ENCODE measurements at regions not wholly inside any gene's neighbourhood (a gene's known extent, or its start where the extent isn't known, plus 50 kb on each side); places are given as distances from the start of the nearest gene placed in this dataset.

DNA sequence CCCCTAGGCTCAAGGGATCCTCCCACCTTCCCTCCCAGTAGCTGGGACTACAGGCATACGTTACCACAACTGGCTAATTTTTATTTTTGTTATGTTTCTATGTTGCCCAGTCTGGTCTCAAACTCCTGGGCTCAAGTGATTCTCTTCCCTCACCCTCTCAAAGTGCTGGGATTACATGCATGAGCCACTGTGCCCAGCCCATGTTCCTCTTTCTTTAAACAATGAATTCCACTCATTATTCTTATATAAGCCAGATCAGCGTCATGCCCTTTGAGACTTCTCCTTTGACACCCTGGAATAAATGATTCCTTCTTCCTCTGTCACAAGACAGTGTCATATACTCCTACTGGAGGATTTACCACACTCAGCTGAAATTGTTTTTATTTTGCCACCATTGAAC is 519.9 kb upstream of the SPRY2 start:
- no peak overlapping the region for H3K4me2 ChIP-seq
- H4K20me1 ChIP-seq (ENCODE audit: insufficient read depth): no peaks in the 10 kb centered on the region
- H3K79me2 ChIP-seq (ENCODE audit: insufficient read depth, low read depth): no peaks in the 10 kb centered on the region
- no peak overlapping the region for H3K4me3 ChIP-seq (IDR thresholded peaks at IDR 0.05; ENCODE audit: insufficient read depth, low read depth, low read length)
- no peaks in the 10 kb centered on the region for H3K36me3 ChIP-seq (ENCODE audit: insufficient read depth)
- no peaks in the 10 kb centered on the region for H3K4me1 ChIP-seq (ENCODE audit: low read depth, poor library complexity, severe bottlenecking)
- H3K9ac ChIP-seq: no peak overlapping the region
- TF ChIP-seq, protein P1, sequence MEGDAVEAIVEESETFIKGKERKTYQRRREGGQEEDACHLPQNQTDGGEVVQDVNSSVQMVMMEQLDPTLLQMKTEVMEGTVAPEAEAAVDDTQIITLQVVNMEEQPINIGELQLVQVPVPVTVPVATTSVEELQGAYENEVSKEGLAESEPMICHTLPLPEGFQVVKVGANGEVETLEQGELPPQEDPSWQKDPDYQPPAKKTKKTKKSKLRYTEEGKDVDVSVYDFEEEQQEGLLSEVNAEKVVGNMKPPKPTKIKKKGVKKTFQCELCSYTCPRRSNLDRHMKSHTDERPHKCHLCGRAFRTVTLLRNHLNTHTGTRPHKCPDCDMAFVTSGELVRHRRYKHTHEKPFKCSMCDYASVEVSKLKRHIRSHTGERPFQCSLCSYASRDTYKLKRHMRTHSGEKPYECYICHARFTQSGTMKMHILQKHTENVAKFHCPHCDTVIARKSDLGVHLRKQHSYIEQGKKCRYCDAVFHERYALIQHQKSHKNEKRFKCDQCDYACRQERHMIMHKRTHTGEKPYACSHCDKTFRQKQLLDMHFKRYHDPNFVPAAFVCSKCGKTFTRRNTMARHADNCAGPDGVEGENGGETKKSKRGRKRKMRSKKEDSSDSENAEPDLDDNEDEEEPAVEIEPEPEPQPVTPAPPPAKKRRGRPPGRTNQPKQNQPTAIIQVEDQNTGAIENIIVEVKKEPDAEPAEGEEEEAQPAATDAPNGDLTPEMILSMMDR (conservative IDR thresholded peaks at IDR 0.05; ENCODE audit: low read depth, low read length): no peak
- H3K27ac ChIP-seq: no peak overlapping the region
- H2AFZ ChIP-seq (ENCODE audit: low read depth): no peak overlapping the region
- no peaks in the 10 kb centered on the region for H3K27me3 ChIP-seq (ENCODE audit: insufficient read depth, low read depth)

DNA sequence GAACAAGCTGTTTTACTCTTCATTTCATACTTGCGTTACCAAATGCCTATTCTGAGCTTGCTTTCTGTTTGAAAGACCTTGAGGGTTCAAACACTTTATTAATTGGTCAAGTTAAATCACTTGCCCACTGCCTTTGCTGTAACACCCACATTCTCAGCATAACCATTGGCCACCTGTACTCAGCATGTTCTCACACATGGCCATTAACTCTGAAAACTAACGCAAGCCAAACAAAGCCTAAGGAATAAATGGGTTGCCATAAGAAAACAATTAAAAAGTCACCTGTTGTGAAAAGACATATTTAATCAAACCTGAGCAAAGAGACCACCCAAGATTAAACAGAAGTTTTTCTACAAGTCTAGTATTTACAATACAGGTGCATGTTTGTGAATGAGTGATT is 517.2 kb upstream of the SPRY2 start:
- Histone ChIP-seq H3K36me3 (ENCODE audit: insufficient read depth) (no peaks in the 10 kb centered on the region), H3K79me2 (ENCODE audit: insufficient read depth, low read depth) (no peaks in the 10 kb centered on the region), H2AFZ (ENCODE audit: low read depth) (no peak overlapping the region), H3K4me3 (IDR thresholded peaks at IDR 0.05; ENCODE audit: insufficient read depth, low read depth, low read length) (no peak overlapping the region), H4K20me1 (ENCODE audit: insufficient read depth) (no peaks in the 10 kb centered on the region), H3K9ac (no peak overlapping the region), H3K4me2 (no peak overlapping the region), H3K27me3 (ENCODE audit: insufficient read depth, low read depth) (no peaks in the 10 kb centered on the region), H3K27ac (no peak overlapping the region), H3K4me1 (ENCODE audit: low read depth, poor library complexity, severe bottlenecking) (no peaks in the 10 kb centered on the region)
- TF ChIP-seq, protein P1 (conservative IDR thresholded peaks at IDR 0.05; ENCODE audit: low read depth, low read length): no peak

DNA sequence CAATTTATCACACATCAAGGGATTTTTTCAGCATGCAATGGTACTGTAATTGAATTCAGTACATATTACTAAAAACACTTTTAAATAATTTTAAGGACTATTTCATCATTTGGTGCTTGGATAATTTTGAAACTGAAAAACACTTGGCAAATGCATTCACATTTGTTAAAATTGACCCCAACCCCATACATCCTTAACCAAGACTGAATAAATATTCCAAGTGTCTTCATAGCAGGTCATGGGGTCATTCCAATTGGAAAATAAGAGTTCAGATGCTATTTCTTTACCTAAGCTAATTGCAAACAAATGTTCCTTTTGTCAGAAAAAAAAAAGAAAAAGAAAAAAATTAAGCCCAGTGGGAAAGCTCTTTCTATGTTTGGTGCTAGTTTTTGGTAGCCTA is 516.4 kb upstream of the SPRY2 start:
- H3K4me2 ChIP-seq: no peak overlapping the region
- TF ChIP-seq, protein P1 (conservative IDR thresholded peaks at IDR 0.05; ENCODE audit: low read depth, low read length): no peak
- H3K9ac ChIP-seq: no peak overlapping the region
- no peaks in the 10 kb centered on the region for H3K36me3 ChIP-seq (ENCODE audit: insufficient read depth)
- H3K79me2 ChIP-seq (ENCODE audit: insufficient read depth, low read depth): no peaks in the 10 kb centered on the region
- H3K27ac ChIP-seq: no peak overlapping the region
- no peaks in the 10 kb centered on the region for H4K20me1 ChIP-seq (ENCODE audit: insufficient read depth)
- H2AFZ ChIP-seq (ENCODE audit: low read depth): no peak overlapping the region
- H3K4me3 ChIP-seq (IDR thresholded peaks at IDR 0.05; ENCODE audit: insufficient read depth, low read depth, low read length): no peak overlapping the region
- no peaks in the 10 kb centered on the region for H3K27me3 ChIP-seq (ENCODE audit: insufficient read depth, low read depth)
- no peaks in the 10 kb centered on the region for H3K4me1 ChIP-seq (ENCODE audit: low read depth, poor library complexity, severe bottlenecking)

DNA sequence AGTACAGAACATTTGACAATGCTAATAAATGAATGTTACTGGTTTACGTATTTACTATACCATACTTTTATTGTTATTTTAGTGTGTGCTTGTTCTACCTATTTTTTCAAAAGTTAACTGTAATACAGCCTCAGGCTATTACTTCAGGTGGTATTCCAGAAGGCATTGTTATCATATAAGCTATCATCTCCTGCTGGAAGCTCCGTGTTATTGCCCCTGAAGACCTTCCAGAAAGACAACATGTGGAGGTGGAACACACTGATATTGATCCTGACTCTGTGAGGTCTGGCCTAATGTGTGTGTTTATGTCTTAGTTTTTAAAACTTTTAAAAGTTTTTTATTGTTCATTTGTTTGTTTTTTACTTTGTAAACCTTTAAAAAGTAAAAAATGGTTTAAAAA is 509.8 kb upstream of the SPRY2 start:
- H3K27me3 ChIP-seq (ENCODE audit: insufficient read depth, low read depth): no peaks in the 10 kb centered on the region
- H3K4me3 ChIP-seq (IDR thresholded peaks at IDR 0.05; ENCODE audit: insufficient read depth, low read depth, low read length): no peak overlapping the region
- H3K4me2 ChIP-seq: no peak overlapping the region
- no peak overlapping the region for H3K9ac ChIP-seq
- H3K36me3 ChIP-seq (ENCODE audit: insufficient read depth): no peaks in the 10 kb centered on the region
- no peak overlapping the region for H3K27ac ChIP-seq
- no peaks in the 10 kb centered on the region for H4K20me1 ChIP-seq (ENCODE audit: insufficient read depth)
- no peaks in the 10 kb centered on the region for H3K79me2 ChIP-seq (ENCODE audit: insufficient read depth, low read depth)
- H2AFZ ChIP-seq (ENCODE audit: low read depth): no peak overlapping the region
- H3K4me1 ChIP-seq (ENCODE audit: low read depth, poor library complexity, severe bottlenecking): no peaks in the 10 kb centered on the region
- TF ChIP-seq, protein P1 (conservative IDR thresholded peaks at IDR 0.05; ENCODE audit: low read depth, low read length): no peak

DNA sequence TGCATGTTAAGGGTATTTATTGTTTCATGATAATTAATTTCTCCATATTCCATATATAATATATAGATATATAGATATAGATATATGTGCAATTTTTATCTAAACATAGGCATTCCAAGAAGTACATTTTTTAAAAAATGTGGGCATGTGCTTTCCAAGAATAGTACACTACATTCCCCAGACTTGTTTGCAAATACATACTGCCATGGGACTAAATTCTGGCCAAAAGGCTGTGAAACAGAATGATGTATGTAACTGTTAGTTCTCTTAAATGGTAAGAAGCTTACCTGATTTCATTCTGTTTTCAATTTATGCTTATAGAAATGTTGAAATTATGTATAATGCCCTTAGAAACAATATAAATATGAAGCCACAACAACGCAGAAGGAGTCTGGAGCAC is 503.2 kb upstream of the SPRY2 start:
- H3K9ac ChIP-seq: no peak overlapping the region

More for the DNA sequence above, 503.2 kb upstream of the SPRY2 start:
- no peak overlapping the region for H3K4me3 ChIP-seq (IDR thresholded peaks at IDR 0.05; ENCODE audit: insufficient read depth, low read depth, low read length)
- H3K79me2 ChIP-seq (ENCODE audit: insufficient read depth, low read depth): no peaks in the 10 kb centered on the region
- H2AFZ ChIP-seq (ENCODE audit: low read depth): no peak overlapping the region
- H3K4me1 ChIP-seq (ENCODE audit: low read depth, poor library complexity, severe bottlenecking): no peaks in the 10 kb centered on the region
- TF ChIP-seq, protein P1 (conservative IDR thresholded peaks at IDR 0.05; ENCODE audit: low read depth, low read length): no peak
- no peak overlapping the region for H3K4me2 ChIP-seq
- no peaks in the 10 kb centered on the region for H3K36me3 ChIP-seq (ENCODE audit: insufficient read depth)
- no peak overlapping the region for H3K27ac ChIP-seq
- H3K27me3 ChIP-seq (ENCODE audit: insufficient read depth, low read depth): no peaks in the 10 kb centered on the region
- no peaks in the 10 kb centered on the region for H4K20me1 ChIP-seq (ENCODE audit: insufficient read depth)

Data from KMS-11 (cell line).